ENCODE measurements at regions not wholly inside any gene's neighbourhood (a gene's known extent, or its start where the extent isn't known, plus 50 kb on each side); places are given as distances from the start of the nearest gene placed in this dataset.

DNA sequence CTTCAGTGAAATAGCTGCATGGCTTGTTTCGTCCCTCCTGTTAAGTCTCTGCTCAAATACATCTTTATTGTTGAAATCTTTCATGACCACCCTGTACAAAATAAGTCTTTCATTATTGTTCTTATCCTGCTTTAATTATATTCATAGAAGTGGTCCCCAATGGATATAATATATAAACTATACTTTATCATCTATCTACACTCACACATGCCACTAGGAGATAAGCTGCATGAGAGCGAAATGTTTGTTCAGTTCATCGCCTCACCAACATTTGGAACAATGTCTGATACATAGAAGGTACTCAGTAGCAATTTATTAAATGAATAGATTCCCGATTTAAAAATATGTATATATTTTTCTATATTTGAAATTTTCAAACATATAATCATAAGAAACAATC lies 254.0 kb upstream of the ATXN7L3B start:
- Mint-ChIP-seq H3K4me1 (ENCODE audit: low read depth) (no peaks in the 10 kb centered on the region), H3K9me3 (no peaks in the 10 kb centered on the region), H3K36me3 (ENCODE audit: low read depth) (no peaks in the 10 kb centered on the region), H3K27me3 (no peaks in the 10 kb centered on the region), H3K27ac (no peak overlapping the region), H3K4me3 (no peak overlapping the region)
- intact Hi-C loops (cut with DNase I, micrococcal nuclease), result no loop called here
- Histone ChIP-seq H3K27me3 (ENCODE audit: control insufficient read depth in 1 of 2, insufficient read depth in 2 of 2, low read length in 2 of 2) (no peaks in the 10 kb centered on the region), H3K4me1 (ENCODE audit: insufficient read depth, low read length) (no peaks in the 10 kb centered on the region), H3K27ac (ENCODE audit: low read depth in 1 of 2, low read length in 2 of 2) (no peak overlapping the region), H3K9me3 (ENCODE audit: control insufficient read depth in 1 of 2, insufficient read depth in 1 of 2, low read length in 2 of 2) (no peaks in the 10 kb centered on the region), H3K4me3 (ENCODE audit: low read length) (no peak overlapping the region), H3K36me3 (ENCODE audit: insufficient read depth, low read length) (no peaks in the 10 kb centered on the region)
- TF ChIP-seq, protein P1, sequence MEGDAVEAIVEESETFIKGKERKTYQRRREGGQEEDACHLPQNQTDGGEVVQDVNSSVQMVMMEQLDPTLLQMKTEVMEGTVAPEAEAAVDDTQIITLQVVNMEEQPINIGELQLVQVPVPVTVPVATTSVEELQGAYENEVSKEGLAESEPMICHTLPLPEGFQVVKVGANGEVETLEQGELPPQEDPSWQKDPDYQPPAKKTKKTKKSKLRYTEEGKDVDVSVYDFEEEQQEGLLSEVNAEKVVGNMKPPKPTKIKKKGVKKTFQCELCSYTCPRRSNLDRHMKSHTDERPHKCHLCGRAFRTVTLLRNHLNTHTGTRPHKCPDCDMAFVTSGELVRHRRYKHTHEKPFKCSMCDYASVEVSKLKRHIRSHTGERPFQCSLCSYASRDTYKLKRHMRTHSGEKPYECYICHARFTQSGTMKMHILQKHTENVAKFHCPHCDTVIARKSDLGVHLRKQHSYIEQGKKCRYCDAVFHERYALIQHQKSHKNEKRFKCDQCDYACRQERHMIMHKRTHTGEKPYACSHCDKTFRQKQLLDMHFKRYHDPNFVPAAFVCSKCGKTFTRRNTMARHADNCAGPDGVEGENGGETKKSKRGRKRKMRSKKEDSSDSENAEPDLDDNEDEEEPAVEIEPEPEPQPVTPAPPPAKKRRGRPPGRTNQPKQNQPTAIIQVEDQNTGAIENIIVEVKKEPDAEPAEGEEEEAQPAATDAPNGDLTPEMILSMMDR (IDR thresholded peaks at IDR 0.05), result no peak
- POLR2A ChIA-PET, result no interaction called here
- DNase-seq (no peak), ATAC-seq (ENCODE audit: poor library complexity) (no peak)
- CTCF ChIA-PET, result no interaction called here

DNA sequence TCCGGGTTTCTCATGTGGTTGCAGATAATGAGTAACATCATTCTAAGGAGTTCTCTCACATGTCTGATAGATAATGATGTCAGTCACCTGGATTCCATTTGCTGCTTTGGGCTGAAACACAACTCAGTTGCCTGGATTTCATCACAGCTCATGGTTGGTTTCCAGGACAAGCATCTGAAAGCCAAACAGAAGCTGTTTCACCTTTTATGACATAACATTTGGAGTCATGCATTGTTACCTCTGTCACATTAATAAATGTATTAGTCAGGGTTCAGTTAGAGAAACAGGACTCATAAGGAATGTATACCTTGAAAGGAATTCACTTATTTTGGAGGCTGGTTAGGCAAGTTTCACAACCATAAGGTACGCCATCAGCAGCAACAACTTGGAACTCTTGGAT lies 251.9 kb upstream of the ATXN7L3B start:
- Histone ChIP-seq H3K27ac (ENCODE audit: low read depth in 1 of 2, low read length in 2 of 2) (no peak overlapping the region), H3K4me3 (ENCODE audit: low read length) (no peak overlapping the region), H3K36me3 (ENCODE audit: insufficient read depth, low read length) (no peaks in the 10 kb centered on the region), H3K9me3 (ENCODE audit: control insufficient read depth in 1 of 2, insufficient read depth in 1 of 2, low read length in 2 of 2) (no peaks in the 10 kb centered on the region), H3K4me1 (ENCODE audit: insufficient read depth, low read length) (no peaks in the 10 kb centered on the region), H3K27me3 (ENCODE audit: control insufficient read depth in 1 of 2, insufficient read depth in 2 of 2, low read length in 2 of 2) (no peaks in the 10 kb centered on the region)
- no peaks in the 10 kb centered on the region for H3K27me3 Mint-ChIP-seq
- TF ChIP-seq, protein P1 (IDR thresholded peaks at IDR 0.05), result no peak
- DNase-seq, result no peak
- ATAC-seq (ENCODE audit: poor library complexity), result no peak
- no peaks in the 10 kb centered on the region for H3K9me3 Mint-ChIP-seq
- no peaks in the 10 kb centered on the region for H3K4me1 Mint-ChIP-seq (ENCODE audit: low read depth)
- no peaks in the 10 kb centered on the region for H3K36me3 Mint-ChIP-seq (ENCODE audit: low read depth)
- POLR2A ChIA-PET, result no interaction called here
- H3K27ac Mint-ChIP-seq, result no peak overlapping the region
- intact Hi-C loops (cut with DNase I, micrococcal nuclease), result no loop called here
- no peak overlapping the region for H3K4me3 Mint-ChIP-seq
- CTCF ChIA-PET, result no interaction called here

DNA sequence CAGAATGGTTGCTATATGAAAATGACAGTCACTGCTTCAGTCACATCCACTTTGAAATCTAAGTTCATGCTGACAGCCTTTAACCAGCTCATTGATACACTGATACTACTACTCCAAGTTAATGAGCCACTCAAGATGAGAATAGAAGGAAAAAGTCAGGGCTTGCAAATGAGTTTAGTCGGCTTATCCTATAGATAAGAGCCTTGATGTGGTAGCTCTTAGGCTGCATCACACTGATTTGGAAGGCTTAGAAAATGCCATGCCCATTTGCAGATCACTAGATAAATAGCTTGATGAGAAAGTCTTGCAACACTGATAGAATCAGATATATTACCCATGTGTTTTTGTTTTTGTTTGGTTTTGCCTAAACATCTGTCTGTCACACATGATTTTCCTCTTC lies 251.4 kb upstream of the ATXN7L3B start:
- intact Hi-C loops (cut with DNase I, micrococcal nuclease), result no loop called here
- Histone ChIP-seq H3K36me3 (ENCODE audit: insufficient read depth, low read length) (no peaks in the 10 kb centered on the region), H3K9me3 (ENCODE audit: control insufficient read depth in 1 of 2, insufficient read depth in 1 of 2, low read length in 2 of 2) (no peaks in the 10 kb centered on the region), H3K4me1 (ENCODE audit: insufficient read depth, low read length) (no peaks in the 10 kb centered on the region), H3K27me3 (ENCODE audit: control insufficient read depth in 1 of 2, insufficient read depth in 2 of 2, low read length in 2 of 2) (no peaks in the 10 kb centered on the region), H3K27ac (ENCODE audit: low read depth in 1 of 2, low read length in 2 of 2) (no peak overlapping the region), H3K4me3 (ENCODE audit: low read length) (no peak overlapping the region)
- no peaks in the 10 kb centered on the region for H3K4me1 Mint-ChIP-seq (ENCODE audit: low read depth)
- no peaks in the 10 kb centered on the region for H3K9me3 Mint-ChIP-seq
- ChIA-PET CTCF (no interaction called here), POLR2A (no interaction called here)
- ATAC-seq (ENCODE audit: poor library complexity) (no peak), DNase-seq (no peak)
- H3K27me3 Mint-ChIP-seq, result no peaks in the 10 kb centered on the region
- TF ChIP-seq, protein P1 (IDR thresholded peaks at IDR 0.05), result no peak
- H3K27ac Mint-ChIP-seq, result no peak overlapping the region
- no peak overlapping the region for H3K4me3 Mint-ChIP-seq
- no peaks in the 10 kb centered on the region for H3K36me3 Mint-ChIP-seq (ENCODE audit: low read depth)
